Choroid plexus epithelial cell (primary cell): ENCODE measurements at regions not wholly inside any gene's neighbourhood (a gene's known extent, or its start where the extent isn't known, plus 50 kb on each side); places are given as distances from the start of the nearest gene placed in this dataset.

Experiments
- DNase-seq: peaks from one replicate; pipeline ENCODE4 v3.0.0-alpha.2; 2010; ENCODE audit warnings: low read depth
- H3K4me3 ChIP-seq: 2 replicates; pipeline ENCODE4 v1.5.1; 2011; ENCODE audit warnings: low read depth, mild to moderate bottlenecking, control low read depth, low read length, moderate library complexity
- TF ChIP-seq, protein P1 (sequence below): conservative IDR thresholded peaks from 2 replicates; pipeline ENCODE4 v1.5.1; 2011; ENCODE audit warnings: low read depth, mild to moderate bottlenecking, control low read depth, inconsistent platforms, low read length, moderate library complexity

DNA sequence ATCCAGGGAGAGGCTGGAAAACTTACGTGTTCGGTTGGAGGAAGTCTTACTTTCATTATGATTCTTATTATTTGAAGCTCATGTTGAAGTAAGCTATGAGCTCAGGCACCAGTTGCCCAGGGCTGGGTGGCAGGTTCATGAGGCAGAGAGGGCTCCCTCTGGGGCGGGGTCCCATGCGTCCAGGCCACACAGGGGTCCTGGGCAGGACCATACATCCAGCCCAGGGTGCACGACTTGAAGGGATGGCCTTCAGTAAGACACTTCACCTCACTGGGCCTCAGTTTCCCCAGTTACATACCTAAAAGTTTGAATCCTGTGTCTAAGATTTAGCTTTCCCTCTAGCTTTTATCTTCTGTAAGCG lies 107.3 kb upstream of the B3GAT1 start:
- TF ChIP-seq, protein P1, sequence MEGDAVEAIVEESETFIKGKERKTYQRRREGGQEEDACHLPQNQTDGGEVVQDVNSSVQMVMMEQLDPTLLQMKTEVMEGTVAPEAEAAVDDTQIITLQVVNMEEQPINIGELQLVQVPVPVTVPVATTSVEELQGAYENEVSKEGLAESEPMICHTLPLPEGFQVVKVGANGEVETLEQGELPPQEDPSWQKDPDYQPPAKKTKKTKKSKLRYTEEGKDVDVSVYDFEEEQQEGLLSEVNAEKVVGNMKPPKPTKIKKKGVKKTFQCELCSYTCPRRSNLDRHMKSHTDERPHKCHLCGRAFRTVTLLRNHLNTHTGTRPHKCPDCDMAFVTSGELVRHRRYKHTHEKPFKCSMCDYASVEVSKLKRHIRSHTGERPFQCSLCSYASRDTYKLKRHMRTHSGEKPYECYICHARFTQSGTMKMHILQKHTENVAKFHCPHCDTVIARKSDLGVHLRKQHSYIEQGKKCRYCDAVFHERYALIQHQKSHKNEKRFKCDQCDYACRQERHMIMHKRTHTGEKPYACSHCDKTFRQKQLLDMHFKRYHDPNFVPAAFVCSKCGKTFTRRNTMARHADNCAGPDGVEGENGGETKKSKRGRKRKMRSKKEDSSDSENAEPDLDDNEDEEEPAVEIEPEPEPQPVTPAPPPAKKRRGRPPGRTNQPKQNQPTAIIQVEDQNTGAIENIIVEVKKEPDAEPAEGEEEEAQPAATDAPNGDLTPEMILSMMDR: no peak
- H3K4me3 ChIP-seq: no peak overlapping the region
- DNase-seq: no peak

DNA sequence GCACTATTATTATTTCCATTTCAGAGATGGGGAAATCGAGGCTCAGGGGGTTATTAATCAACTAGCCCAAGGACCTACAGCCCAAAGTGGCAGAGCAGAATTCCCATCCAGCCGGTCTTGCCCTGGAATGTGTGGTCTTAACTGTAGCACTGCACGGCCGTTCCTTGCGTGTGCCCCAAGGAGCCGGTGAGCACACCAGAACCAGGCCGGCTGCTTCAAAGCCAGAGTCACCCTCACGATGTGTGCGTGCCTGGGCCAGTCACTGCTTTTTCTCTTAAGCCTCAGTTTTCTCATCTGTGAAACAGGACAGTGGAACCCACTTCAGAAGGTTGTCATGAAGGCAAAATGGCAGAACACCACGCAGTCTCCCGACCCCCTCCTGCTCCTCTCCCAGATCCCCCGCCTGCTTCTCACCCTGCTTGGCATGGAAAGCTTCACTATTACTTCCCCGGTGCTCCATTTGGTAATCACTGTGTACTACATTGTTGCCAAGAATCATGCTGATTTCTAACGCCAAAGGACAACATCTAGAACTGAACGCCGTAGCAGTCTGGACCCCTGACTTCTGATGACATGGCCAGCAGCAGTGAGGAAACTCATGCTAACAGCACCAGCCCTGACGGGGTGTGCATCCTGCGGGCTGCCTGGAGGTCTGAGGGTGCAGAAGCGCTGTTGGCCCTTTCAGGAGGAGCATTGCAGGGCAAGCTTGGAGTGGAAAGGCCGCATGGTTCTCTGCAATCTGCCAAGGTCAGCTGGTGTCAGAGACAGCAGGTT lies 106.8 kb upstream of the B3GAT1 start:
- no peak for DNase-seq
- TF ChIP-seq, protein P1: no peak

DNA sequence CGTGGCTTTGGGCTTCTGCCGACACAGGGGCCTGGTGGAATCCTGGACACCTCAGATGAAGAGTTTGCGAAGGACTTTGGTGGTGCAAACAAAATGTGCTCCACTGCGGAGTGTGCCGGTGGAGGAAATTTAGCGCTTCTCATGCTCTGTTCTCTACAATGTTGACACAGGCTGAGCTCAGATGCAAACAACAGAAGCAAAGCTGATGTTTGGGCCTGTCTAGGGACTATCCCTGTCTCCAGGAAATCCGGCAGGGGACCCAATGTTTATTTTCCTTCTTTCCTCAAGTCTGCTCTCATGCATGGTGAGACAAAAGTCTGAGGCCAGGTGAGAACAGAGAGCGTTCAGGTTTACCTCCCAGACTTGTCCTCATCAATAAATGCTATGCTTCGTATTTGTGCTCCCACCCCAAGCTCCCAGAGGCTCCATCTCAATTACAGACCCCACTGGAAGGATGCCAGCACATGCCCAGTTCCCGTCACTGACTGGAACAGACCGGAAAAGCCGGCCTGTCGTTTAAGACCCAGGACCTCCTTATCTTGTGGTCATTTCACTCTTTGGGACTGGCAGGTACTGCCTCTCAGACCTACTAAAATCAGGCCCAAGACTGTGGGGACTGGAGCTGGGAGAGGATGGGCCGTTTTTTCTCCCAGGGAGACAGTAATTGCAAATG lies 105.7 kb upstream of the B3GAT1 start:
- DNase-seq: no peak

More for the DNA sequence above, 106.8 kb upstream of the B3GAT1 start:
- H3K4me3 ChIP-seq: no peak overlapping the region

DNA sequence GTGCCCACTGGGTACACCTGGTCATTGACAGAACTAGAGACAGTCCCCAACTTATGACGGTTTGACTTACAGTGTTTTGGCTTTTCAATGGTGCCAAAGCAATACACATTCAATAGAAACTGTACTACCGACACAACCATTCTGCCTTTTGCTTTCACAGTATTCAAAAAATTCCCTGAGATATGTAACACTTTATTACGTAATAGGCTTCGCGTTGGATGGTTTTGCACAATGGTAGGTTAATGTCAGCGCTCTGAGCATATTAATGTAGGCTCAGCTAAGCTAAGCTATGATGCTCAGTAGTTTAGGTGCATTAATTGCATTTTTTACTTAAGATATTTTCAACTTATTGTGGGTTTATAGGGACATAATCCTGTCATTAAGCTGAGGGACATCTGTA lies 105.1 kb upstream of the B3GAT1 start:
- no peak overlapping the region for H3K4me3 ChIP-seq
- TF ChIP-seq, protein P1: no peak
- no peak for DNase-seq

More for the DNA sequence above, 105.7 kb upstream of the B3GAT1 start:
- TF ChIP-seq, protein P1: no peak
- H3K4me3 ChIP-seq: no peak overlapping the region

DNA sequence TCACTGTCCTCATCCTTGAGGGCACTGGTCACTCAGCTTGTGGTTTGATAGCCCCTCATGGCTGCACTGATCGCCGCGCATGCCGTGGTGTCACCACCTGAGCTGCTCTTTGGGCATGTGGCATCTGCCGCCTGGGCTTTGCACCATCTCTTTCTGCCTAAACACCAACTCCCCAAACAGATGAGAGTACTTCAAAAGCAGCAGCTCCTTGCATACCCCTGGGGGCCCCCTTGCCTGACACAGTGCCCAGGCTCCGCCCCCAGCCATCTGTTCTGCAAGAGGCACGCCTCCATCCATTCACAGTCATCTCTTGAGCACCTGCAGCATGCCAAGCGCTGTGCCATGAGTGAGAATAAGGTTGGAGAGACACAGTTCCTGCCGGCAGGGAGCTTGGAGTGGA lies 104.5 kb upstream of the B3GAT1 start:
- DNase-seq: no peak
- TF ChIP-seq, protein P1: no peak
- H3K4me3 ChIP-seq: no peak overlapping the region

DNA sequence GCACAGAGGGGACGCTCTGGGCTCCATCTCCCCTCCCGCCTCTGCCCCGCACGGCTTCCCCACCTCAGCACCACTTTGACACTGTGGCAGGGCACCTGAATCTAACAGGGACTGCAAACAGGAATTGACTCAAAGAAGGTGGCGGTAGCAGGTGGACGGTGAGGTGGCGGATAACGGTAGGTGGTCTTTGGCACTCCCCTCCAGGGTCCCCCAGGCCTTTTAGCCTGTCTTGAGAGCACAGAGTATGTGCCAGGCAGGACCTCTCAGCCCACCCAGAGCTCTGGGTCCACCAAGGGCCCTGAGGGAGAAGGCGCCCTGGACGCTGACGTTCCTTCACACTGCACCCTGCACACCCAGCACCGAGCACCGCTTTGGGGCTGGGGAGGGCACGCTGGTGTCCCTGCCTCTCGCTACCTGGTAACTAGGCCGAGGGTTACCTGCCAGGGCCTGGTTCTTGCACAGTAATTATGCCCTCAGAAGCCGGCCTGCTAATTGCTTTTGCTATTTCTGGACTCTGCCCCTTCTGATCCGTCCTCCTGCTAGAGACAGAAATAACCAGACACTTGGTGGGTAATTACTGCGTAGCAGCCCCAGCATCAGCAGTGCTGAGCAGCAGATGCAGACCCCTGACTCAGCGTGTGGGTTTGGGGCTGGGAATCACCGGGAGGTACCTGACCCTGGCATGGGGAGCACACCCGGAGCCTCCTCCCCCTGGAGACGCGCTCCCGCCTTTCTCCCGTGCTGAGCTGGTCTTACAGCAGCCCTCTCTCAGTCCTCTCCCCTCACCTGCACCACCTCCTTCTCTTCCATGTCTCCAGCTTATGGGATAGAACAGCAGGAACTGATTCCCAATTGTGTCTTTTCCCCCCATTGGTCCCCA lies 103.3 kb upstream of the B3GAT1 start:
- DNase-seq: no peak
- no peak overlapping the region for H3K4me3 ChIP-seq
- TF ChIP-seq, protein P1: no peak
